Naive thymus-derived CD4-positive, alpha-beta T cell (primary cell): ENCODE measurements at regions not wholly inside any gene's neighbourhood (a gene's known extent, or its start where the extent isn't known, plus 50 kb on each side); places are given as distances from the start of the nearest gene placed in this dataset.
A peak's percentile ranks its signal among the peaks of the same experiment; 100 is the strongest.

ENCODE experiments used
- ATAC-seq: fragments of 150-1000 bp; cut with Tn5 transposase; 2 replicates; pipeline ENCODE4 v1.10.0; 2021; ENCODE audit warnings: mild to moderate bottlenecking, moderate library complexity
- CTCF ChIA-PET: fragments of 350-600 bp; sonication (Branson Sonifier 250); formaldehyde crosslinking; loops from one replicate; lab custom pipeline; 2021; ENCODE audit warnings: antibody characterized with exemption; lab: Charles Lee
- POLR2A ChIA-PET: fragments of 350-600 bp; sonication (Branson Sonifier 250); formaldehyde crosslinking; loops from one replicate; lab custom pipeline; 2021; ENCODE audit warnings: antibody characterized with exemption, inconsistent platforms; lab: Charles Lee
- DNase-seq, 9 donors: peaks; one replicate each; pipeline versions ENCODE4 v3.0.0 to v3.0.0-alpha.2; 2020 to 2022; ENCODE audit warnings: mixed read lengths in 1 of 9
- H3K27ac ChIP-seq: one replicate; pipeline ENCODE4 v1.7.0; 2013; ENCODE audit warnings: mild to moderate bottlenecking, low read depth, low read length, moderate library complexity
- H3K27me3 ChIP-seq, 2 donors: one replicate each; pipeline ENCODE4 v1.7.0; 2013; ENCODE audit warnings: low read length in 2 of 2, mild to moderate bottlenecking in 2 of 2, moderate library complexity in 2 of 2; ENCODE audit not compliant: control insufficient read depth in 2 of 2, insufficient read depth in 2 of 2
- H3K36me3 ChIP-seq, 3 experiments: 1 replicate in 2 of 3; 2 replicates in 1 of 3; pipeline ENCODE4 v1.7.0; 2013; ENCODE audit warnings: low read length in 3 of 3, mild to moderate bottlenecking in 3 of 3, moderate library complexity in 1 of 3; ENCODE audit not compliant: insufficient read depth in 3 of 3, control insufficient read depth in 2 of 3
- H3K4me1 ChIP-seq, 2 donors: one replicate each; pipeline ENCODE4 v1.7.0; 2013; ENCODE audit warnings: low read length in 2 of 2, mild to moderate bottlenecking in 2 of 2, moderate library complexity in 1 of 2; ENCODE audit not compliant: control insufficient read depth in 2 of 2, insufficient read depth in 2 of 2
- H3K4me3 ChIP-seq: 2 replicates; pipeline ENCODE4 v1.7.0; 2013; ENCODE audit warnings: mild to moderate bottlenecking, low read length
- H3K9me3 ChIP-seq, 3 experiments: 1 replicate in 2 of 3; 2 replicates in 1 of 3; pipeline ENCODE4 v1.7.0; 2013; ENCODE audit warnings: low read length in 3 of 3; ENCODE audit not compliant: control insufficient read depth in 2 of 3
- H3K27ac Mint-ChIP-seq, 9 donors: one replicate each; pipeline ENCODE4 v1.8.0; 2020 to 2022; ENCODE audit warnings: mixed read lengths in 9 of 9, mild to moderate bottlenecking in 8 of 9, moderate library complexity in 5 of 9, inconsistent platforms in 2 of 9
- H3K27me3 Mint-ChIP-seq, 5 donors: one replicate each; pipeline ENCODE4 v1.8.0; 2021 to 2022; ENCODE audit warnings: mixed read lengths in 5 of 5, mild to moderate bottlenecking in 1 of 5
- H3K36me3 Mint-ChIP-seq, 5 donors: one replicate each; pipeline ENCODE4 v1.8.0; 2020 to 2022; ENCODE audit warnings: mixed read lengths in 5 of 5, mild to moderate bottlenecking in 3 of 5, inconsistent platforms in 1 of 5
- H3K4me1 Mint-ChIP-seq, 7 donors: one replicate each; pipeline ENCODE4 v1.8.0; 2020 to 2022; ENCODE audit warnings: mixed read lengths in 7 of 7, mild to moderate bottlenecking in 3 of 7, inconsistent platforms in 1 of 7
- H3K4me3 Mint-ChIP-seq, 10 donors: one replicate each; pipeline ENCODE4 v1.8.0; 2020 to 2022; ENCODE audit warnings: mild to moderate bottlenecking in 10 of 10, mixed read lengths in 10 of 10, moderate library complexity in 6 of 10, inconsistent platforms in 2 of 10
- H3K9me3 Mint-ChIP-seq, 11 donors: one replicate each; pipeline ENCODE4 v1.8.0; 2020 to 2022; ENCODE audit warnings: mixed read lengths in 11 of 11, mild to moderate bottlenecking in 4 of 11, inconsistent platforms in 1 of 11, moderate library complexity in 1 of 11
- intact Hi-C, 2 donors: fragments of 100-400 bp; cut with micrococcal nuclease; formaldehyde crosslinking; loops; one replicate each; pipeline ENCODE4 v1.15.1; 2023

DNA sequence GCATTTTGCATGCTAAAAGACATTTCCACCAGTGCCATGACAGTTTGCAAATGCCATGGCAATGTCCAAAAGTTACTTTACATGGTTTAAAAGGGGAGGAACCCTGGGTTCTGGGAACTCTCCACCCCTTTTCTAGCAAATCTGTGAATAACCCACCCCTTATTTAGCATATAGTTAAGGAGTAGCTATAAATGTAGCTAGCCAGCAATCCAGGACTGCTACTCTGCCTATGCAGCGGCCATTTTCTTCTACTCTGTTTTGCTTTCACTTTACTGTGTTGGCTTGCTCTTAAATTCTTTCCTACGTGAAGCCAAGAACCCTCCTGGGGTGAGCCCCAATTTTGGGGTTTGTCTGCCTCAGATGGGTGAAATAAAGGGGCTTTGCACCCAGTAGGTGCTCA lies 141.0 kb downstream of the PTPN11 start:
- DNase-seq: no peak
- CTCF ChIA-PET: no interaction called here
- Histone ChIP-seq H3K4me1 (no peaks in the 10 kb centered on the region), H3K4me3 (no peak overlapping the region), H3K27ac (no peak overlapping the region), H3K36me3 (no peaks in the 10 kb centered on the region), H3K9me3 (no peaks in the 10 kb centered on the region), H3K27me3 (no peaks in the 10 kb centered on the region)
- intact Hi-C loops: no loop called here
- no peak overlapping the region for H3K4me3 Mint-ChIP-seq
- ATAC-seq: no peak
- H3K36me3 Mint-ChIP-seq: no peaks in the 10 kb centered on the region
- H3K9me3 Mint-ChIP-seq: peaks cover 0 to 1% (median 0%) of the 10 kb centered on the region in 11 donors
- no peaks in the 10 kb centered on the region for H3K4me1 Mint-ChIP-seq
- POLR2A ChIA-PET: no interaction called here
- H3K27ac Mint-ChIP-seq: peak overlapping the region in 1 of 9 donors; percentile 56
- H3K27me3 Mint-ChIP-seq: peaks cover 2 to 17% (median 15%) of the 10 kb centered on the region in 5 donors

DNA sequence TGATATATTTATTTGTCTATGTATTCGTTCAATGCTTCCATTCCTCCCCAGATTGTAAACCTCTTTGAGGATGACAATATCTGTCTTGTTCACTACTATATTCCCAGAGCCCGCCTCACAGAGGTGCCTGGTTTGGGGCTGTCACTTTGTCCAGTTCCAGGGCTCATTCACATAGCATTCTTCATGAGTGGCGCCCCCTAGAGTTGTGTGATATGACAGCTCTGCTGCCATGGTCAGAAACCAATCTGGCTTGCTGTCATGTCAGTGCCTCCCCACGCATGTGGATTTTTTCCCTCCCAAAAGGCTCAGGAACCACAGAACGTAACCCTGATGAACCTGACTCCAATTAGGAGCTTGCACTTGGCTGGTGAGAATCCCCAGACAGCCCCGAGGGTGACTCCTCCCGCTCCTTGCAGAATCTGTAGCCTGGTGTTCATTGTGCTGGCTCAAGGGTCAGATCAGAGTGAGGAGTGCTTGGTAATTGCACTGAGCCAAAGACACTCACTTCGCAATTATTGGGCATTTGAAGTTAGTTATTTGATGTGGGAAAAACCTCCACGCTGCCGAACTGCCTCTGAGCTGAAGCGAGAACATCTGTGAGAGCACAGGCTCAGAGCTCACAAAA lies 145.5 kb downstream of the PTPN11 start:
- intact Hi-C loops: no loop called here
- Histone ChIP-seq H3K4me1 (no peaks in the 10 kb centered on the region), H3K36me3 (no peaks in the 10 kb centered on the region), H3K9me3 (no peaks in the 10 kb centered on the region), H3K27me3 (no peaks in the 10 kb centered on the region), H3K4me3 (no peak overlapping the region), H3K27ac (no peak overlapping the region)
- no peak for DNase-seq
- peaks cover 0 to 3% (median 0%) of the 10 kb centered on the region in 11 donors for H3K9me3 Mint-ChIP-seq
- H3K36me3 Mint-ChIP-seq: no peaks in the 10 kb centered on the region
- H3K4me1 Mint-ChIP-seq: no peaks in the 10 kb centered on the region
- peaks cover 6 to 23% (median 18%) of the 10 kb centered on the region in 5 donors for H3K27me3 Mint-ChIP-seq
- H3K4me3 Mint-ChIP-seq: no peak overlapping the region
- ATAC-seq: no peak
- no peak overlapping the region for H3K27ac Mint-ChIP-seq
- ChIA-PET POLR2A (no interaction called here), CTCF (no interaction called here)

DNA sequence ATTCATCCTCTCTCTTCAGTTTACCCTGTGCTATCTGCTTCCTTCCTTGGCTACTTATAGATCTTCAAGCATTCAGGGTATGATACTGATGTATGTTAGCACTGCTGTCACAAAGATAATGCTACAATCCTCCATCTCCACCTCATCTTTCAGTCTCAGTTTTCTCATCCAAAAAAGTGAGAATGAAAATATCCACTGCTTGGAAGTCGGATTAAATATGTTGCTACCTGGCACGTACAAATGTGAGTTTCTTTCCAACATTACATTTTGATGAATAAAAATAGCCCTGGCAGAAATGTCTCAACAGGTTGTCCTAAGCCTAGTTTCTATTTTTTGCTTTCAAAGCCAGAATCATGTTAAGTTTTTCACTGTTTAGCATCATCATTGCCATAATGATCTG lies 149.9 kb downstream of the PTPN11 start:
- POLR2A ChIA-PET: no interaction called here
- Histone ChIP-seq H3K27me3 (no peaks in the 10 kb centered on the region), H3K27ac (no peak overlapping the region), H3K4me1 (no peaks in the 10 kb centered on the region), H3K9me3 (no peaks in the 10 kb centered on the region), H3K4me3 (no peak overlapping the region), H3K36me3 (no peaks in the 10 kb centered on the region)
- no peaks in the 10 kb centered on the region for H3K4me1 Mint-ChIP-seq
- intact Hi-C loops: no loop called here
- CTCF ChIA-PET: no interaction called here
- no peak for DNase-seq
- H3K27ac Mint-ChIP-seq: no peak overlapping the region
- no peak for ATAC-seq
- H3K4me3 Mint-ChIP-seq: no peak overlapping the region
- no peaks in the 10 kb centered on the region for H3K36me3 Mint-ChIP-seq
- H3K27me3 Mint-ChIP-seq: peaks cover 23 to 46% (median 33%) of the 10 kb centered on the region in 5 donors
- H3K9me3 Mint-ChIP-seq: peaks cover 0 to 4% (median 0%) of the 10 kb centered on the region in 11 donors

DNA sequence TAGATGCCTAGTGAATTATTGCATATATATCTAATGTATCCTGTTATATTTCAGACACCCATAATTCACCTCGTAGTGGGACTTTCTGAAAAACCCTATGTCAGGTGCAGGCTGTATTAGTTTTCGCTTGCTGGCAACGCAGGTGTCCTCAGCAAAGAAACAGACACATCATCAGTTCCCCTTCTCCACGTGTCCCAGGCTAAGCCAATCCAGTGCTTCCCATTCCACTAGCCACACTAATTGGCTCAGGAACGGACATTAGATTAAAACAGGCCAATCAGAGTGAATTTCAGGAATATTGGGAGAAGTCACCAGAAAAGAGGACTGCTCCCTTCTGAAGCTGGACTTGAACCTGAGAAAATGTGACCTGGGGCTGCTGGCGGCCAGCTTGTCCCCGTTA lies 151.3 kb downstream of the PTPN11 start:
- Histone ChIP-seq H3K36me3 (no peaks in the 10 kb centered on the region), H3K9me3 (no peaks in the 10 kb centered on the region), H3K27ac (no peak overlapping the region), H3K4me1 (no peaks in the 10 kb centered on the region), H3K27me3 (no peaks in the 10 kb centered on the region), H3K4me3 (no peak overlapping the region)
- no peak for DNase-seq
- no peak for ATAC-seq
- H3K9me3 Mint-ChIP-seq: peaks cover 0 to 4% (median 0%) of the 10 kb centered on the region in 11 donors
- ChIA-PET POLR2A (no interaction called here), CTCF (no interaction called here)
- intact Hi-C loops: no loop called here
- H3K27ac Mint-ChIP-seq: no peak overlapping the region
- H3K4me1 Mint-ChIP-seq: no peaks in the 10 kb centered on the region
- H3K4me3 Mint-ChIP-seq: no peak overlapping the region
- H3K27me3 Mint-ChIP-seq: peaks cover 25 to 40% (median 28%) of the 10 kb centered on the region in 5 donors
- H3K36me3 Mint-ChIP-seq: no peaks in the 10 kb centered on the region

DNA sequence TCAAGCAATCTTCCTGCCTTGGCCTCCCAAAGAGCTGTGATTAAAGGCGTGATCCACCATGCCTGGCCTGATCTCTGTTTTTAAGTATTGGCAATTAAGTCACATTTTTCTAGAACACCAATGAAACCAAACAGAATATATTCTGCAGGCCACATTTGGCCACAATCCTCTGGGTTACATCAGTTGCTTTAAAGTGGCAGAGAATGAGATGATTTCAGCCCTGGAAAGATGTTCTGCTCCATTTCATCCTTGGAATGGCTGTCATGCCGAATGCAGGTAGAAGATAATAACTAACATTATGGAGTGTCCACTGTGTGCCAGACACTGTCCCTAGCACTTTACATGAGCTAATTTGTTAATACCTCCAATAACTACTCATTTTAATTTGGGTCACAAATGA lies 154.4 kb downstream of the PTPN11 start:
- H3K27me3 Mint-ChIP-seq: peaks cover 34 to 49% (median 38%) of the 10 kb centered on the region in 5 donors
- DNase-seq: no peak
- CTCF ChIA-PET: no interaction called here
- H3K4me3 ChIP-seq: no peak overlapping the region
- no peak overlapping the region for H3K4me3 Mint-ChIP-seq
- H3K4me1 Mint-ChIP-seq: no peaks in the 10 kb centered on the region
- H3K36me3 ChIP-seq: no peaks in the 10 kb centered on the region
- H3K27me3 ChIP-seq: no peaks in the 10 kb centered on the region
- ATAC-seq: no peak
- no peak overlapping the region for H3K27ac Mint-ChIP-seq
- intact Hi-C loops: no loop called here
- POLR2A ChIA-PET: no interaction called here
- no peak overlapping the region for H3K27ac ChIP-seq
- H3K36me3 Mint-ChIP-seq: no peaks in the 10 kb centered on the region
- H3K9me3 Mint-ChIP-seq: peaks cover 0 to 8% (median 0%) of the 10 kb centered on the region in 11 donors
- H3K9me3 ChIP-seq: no peaks in the 10 kb centered on the region
- no peaks in the 10 kb centered on the region for H3K4me1 ChIP-seq

DNA sequence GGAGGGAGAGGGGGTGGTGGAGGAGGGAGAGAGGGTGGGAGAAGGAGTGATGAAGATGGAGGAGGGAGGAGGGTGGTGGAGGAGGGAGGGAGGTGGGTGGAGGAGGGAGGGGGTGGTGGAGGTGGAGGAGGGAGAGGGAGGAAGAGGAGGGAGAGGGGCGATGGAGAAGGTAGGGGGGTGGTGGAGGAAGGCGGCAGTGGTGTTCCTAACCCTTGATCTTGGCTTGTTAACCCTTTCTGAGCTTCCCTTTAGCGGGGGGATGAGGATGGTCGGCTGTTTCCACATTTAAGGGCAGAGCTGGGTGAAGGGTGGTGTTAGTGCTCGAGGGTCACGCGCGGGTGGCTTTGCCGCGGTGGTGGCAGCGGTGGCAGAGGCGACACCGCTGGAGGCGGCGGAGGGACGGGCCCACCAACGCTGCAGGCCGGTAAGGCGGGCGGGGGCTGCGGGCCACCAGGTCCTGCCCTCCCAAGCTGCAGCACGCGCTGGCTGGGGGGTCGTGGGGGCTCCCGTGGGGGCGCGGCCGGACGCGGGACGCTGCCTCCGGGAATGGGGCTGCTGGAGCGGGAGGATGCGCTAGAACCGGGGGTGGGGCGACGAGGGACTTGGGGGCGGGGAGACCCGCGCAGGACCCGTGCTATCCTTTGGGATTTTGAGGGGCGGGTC lies 156.3 kb downstream of the PTPN11 start:
- DNase-seq: no peak
- intact Hi-C loops: no loop called here
- no peaks in the 10 kb centered on the region for H3K36me3 ChIP-seq
- H3K27me3 ChIP-seq: no peaks in the 10 kb centered on the region
- Mint-ChIP-seq H3K27ac (no peak overlapping the region), H3K4me3 (no peak overlapping the region), H3K27me3 (peaks cover 38 to 51% (median 48%) of the 10 kb centered on the region in 5 donors), H3K4me1 (no peaks in the 10 kb centered on the region), H3K36me3 (no peaks in the 10 kb centered on the region), H3K9me3 (peaks cover 0 to 6% (median 0%) of the 10 kb centered on the region in 11 donors)
- no peak overlapping the region for H3K27ac ChIP-seq
- H3K9me3 ChIP-seq: no peaks in the 10 kb centered on the region
- ATAC-seq: no peak
- H3K4me3 ChIP-seq: no peak overlapping the region
- H3K4me1 ChIP-seq: no peaks in the 10 kb centered on the region
- ChIA-PET POLR2A (no interaction called here), CTCF (no interaction called here)

DNA sequence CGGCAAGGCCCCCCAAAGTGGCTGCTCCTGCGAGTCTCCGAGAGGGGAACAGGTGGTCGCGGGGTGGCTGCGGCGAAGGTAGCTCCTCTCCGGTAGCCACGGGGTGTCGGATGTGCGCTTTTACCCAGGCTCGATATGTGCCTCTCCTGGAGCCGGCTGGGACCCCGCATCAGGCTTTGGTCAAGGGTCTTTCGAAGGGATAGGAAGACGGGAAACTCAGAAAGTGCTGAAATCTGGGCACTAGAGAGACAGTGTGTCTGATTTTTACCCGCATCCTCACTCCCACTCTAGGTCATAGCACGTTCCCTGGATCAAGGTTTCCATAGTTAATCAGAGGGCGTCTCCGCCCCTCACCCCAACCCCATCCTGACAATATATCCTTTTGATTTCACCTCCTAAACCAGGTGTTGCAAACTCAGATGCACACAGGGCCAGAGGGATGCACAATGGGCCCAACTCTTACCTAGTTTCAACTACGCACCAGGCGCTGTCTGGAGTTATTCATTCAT lies 156.9 kb downstream of the PTPN11 start:
- Histone ChIP-seq H3K27ac (no peak overlapping the region), H3K27me3 (no peaks in the 10 kb centered on the region), H3K9me3 (no peaks in the 10 kb centered on the region), H3K4me3 (no peak overlapping the region), H3K4me1 (no peaks in the 10 kb centered on the region), H3K36me3 (no peaks in the 10 kb centered on the region)
- no peak overlapping the region for H3K4me3 Mint-ChIP-seq
- peaks cover 0 to 6% (median 0%) of the 10 kb centered on the region in 11 donors for H3K9me3 Mint-ChIP-seq
- peaks cover 37 to 51% (median 49%) of the 10 kb centered on the region in 5 donors for H3K27me3 Mint-ChIP-seq
- intact Hi-C loops: no loop called here
- H3K4me1 Mint-ChIP-seq: no peaks in the 10 kb centered on the region
- DNase-seq (no peak), ATAC-seq (no peak)
- ChIA-PET POLR2A (no interaction called here), CTCF (interaction anchor here (0.6 kb wide), 1 partner anchor 57 kb away, joined by 6 read pairs; no protein-coding TSS in a partner anchor)
- H3K36me3 Mint-ChIP-seq: no peaks in the 10 kb centered on the region
- H3K27ac Mint-ChIP-seq: no peak overlapping the region
